NCI-H1105 (cell line): ENCODE measurements at regions not wholly inside any gene's neighbourhood (a gene's known extent, or its start where the extent isn't known, plus 50 kb on each side); places are given as distances from the start of the nearest gene placed in this dataset.
"Not testable (repeated sequence)": the region's sequence is repeated elsewhere in the genome, so short reads cannot be mapped to it uniquely, and the experiment has no call there.

Experiments
- DNase-seq: peaks from one replicate; lab custom pipeline; 2025; lab: John Stamatoyannopoulos, UW

GRCh38 chr15:23750179-23750578 lies 63.1 kb upstream of the NDN start:
- no peak for DNase-seq

GRCh38 chr15:23750776-23751175 lies 63.7 kb upstream of the NDN start:
- DNase-seq, result no peak

- no peak for DNase-seq
Observed at GRCh38 chr15:23753248-23753647, 66.1 kb upstream of the NDN start.

- DNase-seq, result no peak
Observed at GRCh38 chr15:23758891-23759290, 71.8 kb upstream of the NDN start.

- DNase-seq, result no peak
Observed at GRCh38 chr15:23760024-23760423, 72.9 kb upstream of the NDN start.

- no peak for DNase-seq
Observed at GRCh38 chr15:23761386-23761785, 74.3 kb upstream of the NDN start.

- DNase-seq, result no peak
Observed at GRCh38 chr15:23762026-23762425, 74.9 kb upstream of the NDN start.

- DNase-seq, result no peak
Observed at GRCh38 chr15:23763021-23763420, 75.9 kb upstream of the NDN start.

GRCh38 chr15:23764306-23764705 lies 77.2 kb upstream of the NDN start:
- no peak for DNase-seq

- no peak for DNase-seq
Observed at GRCh38 chr15:23764716-23765115, 77.6 kb upstream of the NDN start.

- DNase-seq, result not testable (repeated sequence)
Observed at GRCh38 chr15:23766779-23767178, 79.7 kb upstream of the NDN start.

GRCh38 chr15:23773093-23773492 lies 86.0 kb upstream of the NDN start:
- DNase-seq, result no peak

GRCh38 chr15:23787346-23788105 lies 100.4 kb upstream of the NDN start:
- no peak for DNase-seq

GRCh38 chr15:23793191-23793680 lies 106.1 kb upstream of the NDN start:
- DNase-seq, result no peak

- no peak for DNase-seq
Observed at GRCh38 chr15:23797747-23798446, 110.8 kb upstream of the NDN start.

- no peak for DNase-seq
Observed at GRCh38 chr15:23801881-23802280, 114.8 kb upstream of the NDN start.

- not testable (repeated sequence) for DNase-seq
Observed at GRCh38 chr15:23802896-23803435, 115.9 kb upstream of the NDN start.

- DNase-seq, result no peak
Observed at GRCh38 chr15:23806980-23807379, 119.9 kb upstream of the NDN start.

- no peak for DNase-seq
Observed at GRCh38 chr15:23823508-23823907, 136.4 kb upstream of the NDN start.

- DNase-seq, result no peak
Observed at GRCh38 chr15:23828786-23829185, 141.7 kb upstream of the NDN start.

- DNase-seq, result no peak
Observed at GRCh38 chr15:23835953-23836352, 148.8 kb upstream of the NDN start.

GRCh38 chr15:23839893-23840474 lies 152.9 kb upstream of the NDN start:
- DNase-seq, result no peak

- no peak for DNase-seq
Observed at GRCh38 chr15:23846218-23846617, 159.1 kb upstream of the NDN start.
